T-helper 2 cell treated with Interferon-gamma antibody and Interleukin-4, amounts not matched to agents 5 μg/mL and 100 μg/mL, for 36 hours (primary cell): ENCODE measurements at regions not wholly inside any gene's neighbourhood (a gene's known extent, or its start where the extent isn't known, plus 50 kb on each side); places are given as distances from the start of the nearest gene placed in this dataset.
"Not testable (repeated sequence)": the region's sequence is repeated elsewhere in the genome, so short reads cannot be mapped to it uniquely, and the experiment has no call there.

Experiments
- DNase-seq: peaks from one replicate; pipeline ENCODE4 v3.0.0; 2021; ENCODE audit warnings: low spot score
- H3K27ac Mint-ChIP-seq: one replicate; pipeline ENCODE4 v1.8.0; 2021; ENCODE audit warnings: mild to moderate bottlenecking, mixed read lengths
- H3K27me3 Mint-ChIP-seq: one replicate; pipeline ENCODE4 v1.8.0; 2021; ENCODE audit warnings: low read depth, mixed read lengths
- H3K36me3 Mint-ChIP-seq: one replicate; pipeline ENCODE4 v1.8.0; 2021; ENCODE audit warnings: low read depth, mixed read lengths
- H3K4me1 Mint-ChIP-seq: one replicate; pipeline ENCODE4 v1.8.0; 2021; ENCODE audit warnings: low read depth, mixed read lengths
- H3K4me3 Mint-ChIP-seq: one replicate; pipeline ENCODE4 v1.8.0; 2022; ENCODE audit warnings: mild to moderate bottlenecking, moderate library complexity, mixed read lengths
- H3K9me3 Mint-ChIP-seq: one replicate; pipeline ENCODE4 v1.8.0; 2021; ENCODE audit warnings: mixed read lengths

DNA sequence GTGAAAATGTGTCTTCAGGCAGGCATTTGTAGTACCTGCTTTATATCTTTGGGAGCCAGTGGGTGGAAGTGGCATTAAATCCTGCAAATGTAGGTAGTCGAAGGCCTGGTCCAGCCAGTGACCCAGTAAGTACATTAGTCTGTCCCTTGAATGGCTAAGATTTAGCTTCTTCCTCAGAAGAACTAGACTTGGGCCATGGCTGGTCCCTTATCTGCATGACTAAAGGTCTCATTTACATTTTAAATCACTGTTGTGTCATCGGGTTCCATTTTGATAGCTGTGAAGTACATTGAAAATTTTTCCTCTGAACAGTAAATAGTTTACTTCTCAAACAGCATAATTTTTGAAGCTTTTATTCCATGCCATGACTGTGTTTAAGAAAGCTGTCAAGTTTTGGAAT, 438.4 kb upstream of the KLHL29 start:
- no peaks in the 10 kb centered on the region for H3K36me3 Mint-ChIP-seq
- H3K4me1 Mint-ChIP-seq: no peaks in the 10 kb centered on the region
- H3K27ac Mint-ChIP-seq: no peak overlapping the region
- no peak overlapping the region for H3K4me3 Mint-ChIP-seq
- no peak for DNase-seq
- H3K9me3 Mint-ChIP-seq: no peaks in the 10 kb centered on the region
- no peaks in the 10 kb centered on the region for H3K27me3 Mint-ChIP-seq

GRCh38 chr2:22947741-22948140, 437.2 kb upstream of the KLHL29 start:
- Mint-ChIP-seq H3K27ac (no peak overlapping the region), H3K4me1 (no peaks in the 10 kb centered on the region), H3K27me3 (no peaks in the 10 kb centered on the region), H3K4me3 (no peak overlapping the region), H3K9me3 (no peaks in the 10 kb centered on the region), H3K36me3 (no peaks in the 10 kb centered on the region)
- no peak for DNase-seq

DNA sequence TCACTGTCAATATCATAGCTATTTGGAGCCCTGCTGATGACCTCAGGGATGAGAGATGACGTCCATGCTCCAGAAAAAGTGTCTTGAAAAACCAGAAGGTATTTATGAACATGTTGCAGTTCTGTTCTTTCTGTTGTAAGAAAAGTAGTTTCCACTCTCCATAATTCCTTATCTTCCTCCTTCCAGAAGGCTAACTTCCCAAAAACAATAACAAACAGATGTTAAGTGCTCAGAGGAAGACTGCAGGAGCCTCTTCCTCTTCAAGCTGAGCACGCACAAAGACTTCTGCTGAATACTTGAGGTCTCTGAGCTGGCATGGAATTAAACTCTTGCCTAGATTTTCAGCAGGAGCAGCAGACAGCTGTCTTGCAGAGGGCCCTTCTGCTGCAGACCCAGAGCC, 434.5 kb upstream of the KLHL29 start:
- Mint-ChIP-seq H3K4me3 (no peak overlapping the region), H3K36me3 (no peaks in the 10 kb centered on the region), H3K9me3 (no peaks in the 10 kb centered on the region), H3K27me3 (no peaks in the 10 kb centered on the region), H3K27ac (no peak overlapping the region), H3K4me1 (no peaks in the 10 kb centered on the region)
- no peak for DNase-seq

GRCh38 chr2:22952656-22953225, 432.2 kb upstream of the KLHL29 start:
- Mint-ChIP-seq H3K9me3 (no peaks in the 10 kb centered on the region), H3K36me3 (no peaks in the 10 kb centered on the region), H3K4me1 (no peaks in the 10 kb centered on the region), H3K27ac (no peak overlapping the region), H3K27me3 (no peaks in the 10 kb centered on the region), H3K4me3 (no peak overlapping the region)
- no peak for DNase-seq

- H3K4me1 Mint-ChIP-seq: no peaks in the 10 kb centered on the region
- H3K27me3 Mint-ChIP-seq: no peaks in the 10 kb centered on the region
- H3K27ac Mint-ChIP-seq: no peak overlapping the region
- DNase-seq: no peak
- no peaks in the 10 kb centered on the region for H3K36me3 Mint-ChIP-seq
- no peaks in the 10 kb centered on the region for H3K9me3 Mint-ChIP-seq
- no peak overlapping the region for H3K4me3 Mint-ChIP-seq
These were observed 427.5 kb upstream of the KLHL29 start for GRCh38 chr2:22957446-22957845.

DNA sequence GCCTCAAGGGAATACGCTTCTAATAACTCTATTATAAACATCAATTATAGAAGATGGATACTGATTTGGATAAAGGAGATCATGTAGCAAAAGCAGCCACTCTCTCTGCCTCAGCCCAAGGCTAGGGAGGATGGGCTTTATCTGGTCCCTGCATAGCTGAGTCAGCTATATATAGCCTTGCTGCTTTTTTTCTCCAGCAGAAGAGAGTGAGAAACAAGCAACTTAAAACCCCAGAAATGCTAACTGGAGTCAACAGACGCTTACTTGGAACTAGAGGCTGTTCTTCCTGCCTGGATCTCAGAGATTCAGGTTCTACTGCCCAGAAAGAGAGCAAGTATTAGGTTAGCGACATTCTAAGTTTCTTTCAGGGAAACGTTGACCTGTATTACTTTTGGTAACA, 426.7 kb upstream of the KLHL29 start:
- no peaks in the 10 kb centered on the region for H3K36me3 Mint-ChIP-seq
- H3K27me3 Mint-ChIP-seq: no peaks in the 10 kb centered on the region
- no peak overlapping the region for H3K27ac Mint-ChIP-seq
- DNase-seq: no peak
- H3K9me3 Mint-ChIP-seq: no peaks in the 10 kb centered on the region
- H3K4me1 Mint-ChIP-seq: no peaks in the 10 kb centered on the region
- H3K4me3 Mint-ChIP-seq: no peak overlapping the region

- no peak for DNase-seq
- H3K27ac Mint-ChIP-seq: no peak overlapping the region
- no peak overlapping the region for H3K4me3 Mint-ChIP-seq
- no peaks in the 10 kb centered on the region for H3K9me3 Mint-ChIP-seq
- H3K27me3 Mint-ChIP-seq: no peaks in the 10 kb centered on the region
- no peaks in the 10 kb centered on the region for H3K36me3 Mint-ChIP-seq
- no peaks in the 10 kb centered on the region for H3K4me1 Mint-ChIP-seq
These were observed 417.2 kb upstream of the KLHL29 start for GRCh38 chr2:22967756-22968155.

GRCh38 chr2:22970284-22970975, 414.5 kb upstream of the KLHL29 start:
- no peak for DNase-seq
- no peaks in the 10 kb centered on the region for H3K36me3 Mint-ChIP-seq
- H3K9me3 Mint-ChIP-seq: no peaks in the 10 kb centered on the region
- no peak overlapping the region for H3K27ac Mint-ChIP-seq
- no peak overlapping the region for H3K4me3 Mint-ChIP-seq
- no peaks in the 10 kb centered on the region for H3K4me1 Mint-ChIP-seq
- no peaks in the 10 kb centered on the region for H3K27me3 Mint-ChIP-seq

DNA sequence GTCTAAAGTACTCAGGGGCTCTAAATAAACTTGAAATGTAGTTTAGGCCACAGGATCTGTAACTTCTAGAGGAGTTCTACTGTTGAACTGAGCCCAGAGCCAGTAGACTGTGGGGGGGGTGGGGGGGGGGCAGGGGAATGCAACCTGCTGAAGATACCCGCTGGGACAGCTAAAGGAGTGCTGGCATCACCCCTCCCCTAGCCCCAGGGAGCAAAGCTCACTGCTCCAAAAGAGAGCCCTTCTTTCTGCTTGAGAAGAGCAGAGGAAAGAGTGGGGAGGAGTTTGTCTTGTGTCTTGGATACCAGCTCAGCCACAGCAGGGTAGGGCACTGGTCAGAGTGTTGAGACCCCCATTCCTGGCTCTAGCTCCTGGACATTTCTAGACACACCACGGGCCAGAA, 414.0 kb upstream of the KLHL29 start:
- Mint-ChIP-seq H3K27me3 (no peaks in the 10 kb centered on the region), H3K9me3 (no peaks in the 10 kb centered on the region), H3K36me3 (no peaks in the 10 kb centered on the region), H3K4me3 (no peak overlapping the region), H3K4me1 (no peaks in the 10 kb centered on the region), H3K27ac (no peak overlapping the region)
- no peak for DNase-seq

GRCh38 chr2:22981785-22982184, 403.2 kb upstream of the KLHL29 start:
- no peak overlapping the region for H3K27ac Mint-ChIP-seq
- H3K9me3 Mint-ChIP-seq: peaks cover 4% of the 10 kb centered on the region
- H3K4me3 Mint-ChIP-seq: no peak overlapping the region
- no peaks in the 10 kb centered on the region for H3K27me3 Mint-ChIP-seq
- no peaks in the 10 kb centered on the region for H3K36me3 Mint-ChIP-seq
- no peaks in the 10 kb centered on the region for H3K4me1 Mint-ChIP-seq
- no peak for DNase-seq

- H3K4me3 Mint-ChIP-seq, H3K27me3 Mint-ChIP-seq, H3K36me3 Mint-ChIP-seq, DNase-seq, H3K9me3 Mint-ChIP-seq, H3K27ac Mint-ChIP-seq, H3K4me1 Mint-ChIP-seq: not testable (repeated sequence)
These were observed 400.8 kb upstream of the KLHL29 start for GRCh38 chr2:22984152-22984551.

- DNase-seq: no peak
- H3K4me1 Mint-ChIP-seq: no peaks in the 10 kb centered on the region
- no peaks in the 10 kb centered on the region for H3K36me3 Mint-ChIP-seq
- H3K27ac Mint-ChIP-seq: no peak overlapping the region
- H3K9me3 Mint-ChIP-seq: no peaks in the 10 kb centered on the region
- no peak overlapping the region for H3K4me3 Mint-ChIP-seq
- no peaks in the 10 kb centered on the region for H3K27me3 Mint-ChIP-seq
These were observed 394.7 kb upstream of the KLHL29 start for GRCh38 chr2:22990246-22990645.

DNA sequence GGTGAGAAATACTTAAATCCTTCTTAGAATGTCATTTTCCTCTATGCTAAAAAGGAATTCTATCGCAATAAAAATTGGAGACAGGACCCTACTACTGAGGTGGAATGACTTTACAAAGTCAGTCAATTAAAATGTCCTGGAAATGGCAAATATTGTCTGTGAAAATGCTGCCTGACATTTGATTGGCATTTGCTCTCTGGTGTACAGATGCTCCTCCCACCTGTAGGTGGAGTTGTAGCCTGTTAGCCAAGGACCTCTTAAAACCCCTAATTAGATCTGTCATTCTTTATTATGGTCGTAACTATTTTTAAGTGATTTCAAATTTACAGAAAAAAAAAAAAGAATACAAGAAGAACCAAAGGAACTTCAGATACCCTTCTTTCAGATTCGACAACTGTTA, 393.1 kb upstream of the KLHL29 start:
- no peaks in the 10 kb centered on the region for H3K27me3 Mint-ChIP-seq

DNA sequence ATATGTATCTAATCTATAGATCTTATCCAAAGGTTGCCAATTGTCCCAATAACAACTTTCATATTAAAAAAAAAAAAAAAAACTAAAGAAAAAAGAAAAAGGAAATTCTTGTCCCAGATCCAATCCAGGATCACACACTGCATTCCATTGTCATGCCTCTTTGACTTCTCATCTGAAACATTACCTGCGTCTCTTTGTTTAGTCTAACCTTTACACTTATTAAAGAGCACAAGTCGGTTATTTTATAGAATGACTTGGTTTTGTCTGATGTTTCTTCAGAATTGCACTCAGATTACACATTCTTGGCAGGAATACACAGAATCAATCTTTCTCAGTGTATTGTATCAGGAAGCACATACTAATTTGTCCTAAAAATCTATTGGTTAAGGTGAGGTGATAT, 392.5 kb upstream of the KLHL29 start:
- Mint-ChIP-seq H3K36me3 (no peaks in the 10 kb centered on the region), H3K27me3 (no peaks in the 10 kb centered on the region), H3K9me3 (no peaks in the 10 kb centered on the region), H3K4me1 (no peaks in the 10 kb centered on the region), H3K4me3 (no peak overlapping the region), H3K27ac (no peak overlapping the region)
- DNase-seq: no peak

More for the DNA sequence above, 393.1 kb upstream of the KLHL29 start:
- Mint-ChIP-seq H3K9me3 (no peaks in the 10 kb centered on the region), H3K27ac (no peak overlapping the region), H3K36me3 (no peaks in the 10 kb centered on the region), H3K4me3 (no peak overlapping the region), H3K4me1 (no peaks in the 10 kb centered on the region)
- DNase-seq: no peak

DNA sequence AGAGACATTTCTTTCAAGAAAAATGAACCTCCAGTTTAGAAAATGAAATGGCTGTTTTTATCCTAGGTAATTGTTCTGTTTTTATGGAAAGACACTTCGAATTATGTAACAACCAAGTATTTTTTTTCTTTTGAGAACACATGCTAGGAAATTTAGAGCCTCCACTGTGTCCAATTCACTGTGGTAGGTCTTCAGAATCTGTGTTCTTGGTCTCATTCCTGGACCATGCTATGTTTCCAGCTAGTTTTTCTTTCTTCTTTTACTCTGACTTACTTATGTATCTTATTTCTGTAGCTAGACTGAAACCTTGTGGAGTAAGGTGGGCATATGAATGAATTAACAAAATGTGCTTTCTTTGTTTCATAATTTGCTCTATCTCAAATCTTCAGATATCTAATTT, 391.7 kb upstream of the KLHL29 start:
- H3K27me3 Mint-ChIP-seq: no peaks in the 10 kb centered on the region
- no peak overlapping the region for H3K4me3 Mint-ChIP-seq
- H3K27ac Mint-ChIP-seq: no peak overlapping the region
- DNase-seq: no peak
- no peaks in the 10 kb centered on the region for H3K4me1 Mint-ChIP-seq
- H3K36me3 Mint-ChIP-seq: no peaks in the 10 kb centered on the region
- H3K9me3 Mint-ChIP-seq: no peaks in the 10 kb centered on the region
